ENCODE measurements at regions not wholly inside any gene's neighbourhood (a gene's known extent, or its start where the extent isn't known, plus 50 kb on each side); places are given as distances from the start of the nearest gene placed in this dataset.

DNA sequence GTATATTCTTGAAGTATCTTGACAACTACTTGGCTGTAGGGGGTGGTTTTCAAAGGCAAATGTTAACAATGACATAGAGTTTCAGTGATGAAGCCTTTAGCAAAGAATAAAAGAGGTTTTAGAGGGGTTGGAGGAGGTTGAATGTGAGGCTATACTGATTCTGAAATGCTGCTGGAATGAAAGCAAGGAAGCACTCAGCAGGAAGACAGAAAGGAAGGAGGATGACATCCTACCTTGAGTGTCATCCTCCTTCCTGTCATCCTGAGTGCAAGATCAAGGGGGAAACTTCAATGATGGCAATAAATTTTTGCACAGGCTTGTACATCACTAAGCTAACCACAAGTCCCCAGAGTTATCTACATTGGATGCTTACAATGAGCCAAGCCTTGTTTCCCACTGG, 120.5 kb downstream of the APIP start:
- H3K36me3 ChIP-seq (ENCODE audit: insufficient read depth in 1 of 2, low read depth in 1 of 2), result no peaks in the 10 kb centered on the region
- intact Hi-C loops (cut with DNase I), result no loop called here
- H3K4me3 ChIP-seq, result no peak overlapping the region
- H3K9me3 ChIP-seq, result no peaks in the 10 kb centered on the region
- ATAC-seq (no peak), DNase-seq (no peak)
- no peaks in the 10 kb centered on the region for H3K27me3 ChIP-seq (ENCODE audit: insufficient read depth in 3 of 3, low read length in 2 of 3)
- H3K27ac ChIP-seq, result no peak overlapping the region
- no peaks in the 10 kb centered on the region for H3K4me1 ChIP-seq
- no peak for TF ChIP-seq CTCF (IDR thresholded peaks at IDR 0.05)

GRCh38 chr11:34794696-34795095, 121.5 kb downstream of the APIP start:
- no peak for TF ChIP-seq CTCF (IDR thresholded peaks at IDR 0.05)
- Histone ChIP-seq H3K27me3 (ENCODE audit: insufficient read depth in 3 of 3, low read length in 2 of 3) (no peaks in the 10 kb centered on the region), H3K4me1 (no peaks in the 10 kb centered on the region), H3K9me3 (no peaks in the 10 kb centered on the region), H3K36me3 (ENCODE audit: insufficient read depth in 1 of 2, low read depth in 1 of 2) (no peaks in the 10 kb centered on the region), H3K4me3 (no peak overlapping the region), H3K27ac (no peak overlapping the region)
- ATAC-seq (no peak), DNase-seq (no peak)
- WGBS, 3 donors, result 87 to 93% (median 92%) methylated on average over 3 of the region's 3 CpGs
- intact Hi-C loops (cut with DNase I), result no loop called here

DNA sequence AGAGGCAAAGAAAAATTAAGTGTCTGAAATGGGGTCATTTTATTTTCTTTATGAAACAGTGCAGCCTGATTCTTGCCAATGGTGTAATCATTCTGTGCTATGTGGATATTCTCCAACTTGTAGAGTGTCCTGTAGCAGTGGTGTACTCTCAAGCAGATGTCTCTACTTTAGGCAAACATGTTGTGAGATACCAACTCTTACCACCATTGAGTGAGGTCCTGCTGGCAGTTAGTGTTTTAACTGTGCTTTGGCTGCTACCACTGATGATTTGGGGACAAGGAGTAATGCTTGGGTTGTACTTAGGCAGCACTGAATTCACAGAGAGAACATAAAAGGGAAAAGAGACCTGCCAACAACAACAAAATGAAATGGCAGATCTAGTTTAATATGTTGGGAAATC, 122.5 kb downstream of the APIP start:
- no peak for DNase-seq
- intact Hi-C loops (cut with DNase I), result no loop called here
- TF ChIP-seq CTCF (IDR thresholded peaks at IDR 0.05), result no peak

GRCh38 chr11:34792814-34793258, 123.3 kb downstream of the APIP start:
- Histone ChIP-seq H3K4me1 (no peaks in the 10 kb centered on the region), H3K36me3 (ENCODE audit: insufficient read depth in 1 of 2, low read depth in 1 of 2) (no peaks in the 10 kb centered on the region), H3K4me3 (no peak overlapping the region), H3K27me3 (ENCODE audit: insufficient read depth in 3 of 3, low read length in 2 of 3) (no peaks in the 10 kb centered on the region), H3K27ac (no peak overlapping the region), H3K9me3 (no peaks in the 10 kb centered on the region)
- 33 to 45% (median 43%) methylated on average over 4 of the region's 4 CpGs for WGBS, 3 donors
- intact Hi-C loops (cut with DNase I), result no loop called here
- no peak for TF ChIP-seq CTCF (IDR thresholded peaks at IDR 0.05)
- DNase-seq, result peak in 1 of 2 donors; percentile 63
- peak in 1 of 4 donors; percentile 41 for ATAC-seq

More for the DNA sequence above, 122.5 kb downstream of the APIP start:
- H3K9me3 ChIP-seq, result no peaks in the 10 kb centered on the region
- H3K36me3 ChIP-seq (ENCODE audit: insufficient read depth in 1 of 2, low read depth in 1 of 2), result no peaks in the 10 kb centered on the region
- ATAC-seq, result peak in 2 of 4 donors; percentile 30 to 61
- no peak overlapping the region for H3K4me3 ChIP-seq
- H3K27ac ChIP-seq, result no peak overlapping the region
- H3K27me3 ChIP-seq (ENCODE audit: insufficient read depth in 3 of 3, low read length in 2 of 3), result no peaks in the 10 kb centered on the region
- no peaks in the 10 kb centered on the region for H3K4me1 ChIP-seq

DNA sequence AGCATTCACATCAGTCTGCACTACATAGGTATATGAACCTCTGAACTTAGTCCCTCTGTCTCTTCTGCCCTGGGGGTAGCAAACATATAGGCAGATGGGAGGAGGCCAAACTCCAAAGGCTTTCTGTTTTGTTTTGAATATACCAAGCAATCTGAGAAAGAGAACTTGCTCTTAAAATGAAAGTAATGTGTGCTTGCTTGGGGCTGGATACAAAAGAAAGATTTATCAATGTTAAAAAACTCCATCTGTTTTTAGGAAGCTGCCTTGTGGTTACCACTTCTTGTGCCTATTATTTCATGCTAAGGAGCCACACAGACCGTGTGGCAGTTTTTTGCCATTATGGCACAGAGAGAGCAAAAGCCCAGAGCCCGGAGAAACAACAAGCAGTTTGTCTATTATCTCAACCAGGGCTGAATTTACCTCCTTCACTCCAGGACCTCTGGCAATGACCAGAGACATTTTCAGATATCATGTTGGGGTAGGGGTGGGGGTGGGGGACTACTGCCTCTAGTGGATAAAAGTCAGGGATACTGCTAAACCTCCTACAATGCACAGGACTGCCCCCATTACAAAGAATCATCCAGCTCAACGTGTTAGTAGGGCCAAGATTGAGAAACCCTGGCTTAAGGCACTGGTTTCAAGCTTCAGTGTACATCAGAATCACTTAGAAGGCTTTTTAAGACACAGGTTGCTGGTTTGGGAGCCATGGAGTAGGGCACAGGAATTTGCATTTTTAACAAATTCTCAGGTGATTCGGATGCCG, 124.2 kb downstream of the APIP start:
- WGBS, 3 donors, result 68 to 73% (median 68%) methylated on average over 5 of the region's 5 CpGs
- intact Hi-C loops (cut with DNase I), result no loop called here
- peak in 1 of 4 donors; percentile 27 for ATAC-seq

More for the DNA sequence above, 124.2 kb downstream of the APIP start:
- H3K9me3 ChIP-seq, result no peaks in the 10 kb centered on the region
- H3K4me1 ChIP-seq, result no peaks in the 10 kb centered on the region
- H3K36me3 ChIP-seq (ENCODE audit: insufficient read depth in 1 of 2, low read depth in 1 of 2), result no peaks in the 10 kb centered on the region
- no peak for TF ChIP-seq CTCF (IDR thresholded peaks at IDR 0.05)
- no peak for DNase-seq
- H3K27me3 ChIP-seq (ENCODE audit: insufficient read depth in 3 of 3, low read length in 2 of 3), result no peaks in the 10 kb centered on the region
- no peak overlapping the region for H3K27ac ChIP-seq
- no peak overlapping the region for H3K4me3 ChIP-seq

Measured in psoas muscle (tissue), 7 donors.